Spleen (tissue), 7 donors: ENCODE measurements at regions not wholly inside any gene's neighbourhood (a gene's known extent, or its start where the extent isn't known, plus 50 kb on each side); places are given as distances from the start of the nearest gene placed in this dataset.

ENCODE experiments used
- CTCF ChIP-seq, 11 experiments: fragments of 200-600 bp in 7 of 11; fragments of 450-650 bp in 4 of 11; sonication (generic) in 4 of 11; IDR thresholded peaks in 8 of 11; conservative IDR thresholded peaks in 3 of 11; 1 replicate in 7 of 11; 2 replicates in 4 of 11; pipeline versions ENCODE4 v1.4.0 to v1.8.0; 2016 to 2021; ENCODE audit warnings: antibody characterized with exemption in 11 of 11, inconsistent platforms in 4 of 11, mild to moderate bottlenecking in 1 of 11
- POLR2A ChIP-seq, 3 donors: fragments of 450-650 bp; IDR thresholded peaks; one replicate each; pipeline ENCODE4 v1.5.1; 2017; ENCODE audit warnings: antibody characterized with exemption in 3 of 3, mild to moderate bottlenecking in 1 of 3
- POLR2AphosphoS5 ChIP-seq, 3 donors: sonication (generic); formaldehyde crosslinking; IDR thresholded peaks; one replicate each; pipeline ENCODE4 v1.5.1; 2017; ENCODE audit warnings: antibody characterized with exemption in 3 of 3
- donor health status: DM: no; HTN: no; CAD: no; lungs with moderate emphysema.
- donor health status: DM: no; HTN: no; CAD: no.
- donor health status: DM: no; HTN: no; CAD: no.

- TF ChIP-seq CTCF (IDR thresholded peaks at IDR 0.05 in 8 of 11, conservative IDR thresholded peaks at IDR 0.05 in 3 of 11) (no peak), POLR2AphosphoS5 (IDR thresholded peaks at IDR 0.05) (no peak), POLR2A (IDR thresholded peaks at IDR 0.05) (no peak)
Measured at GRCh38 chr11:131044851-131045250, 128.6 kb upstream of the SNX19 start.
